DMS153 treated with DMSO at 0.1 percent for 48 hours (cell line): ENCODE measurements at regions not wholly inside any gene's neighbourhood (a gene's known extent, or its start where the extent isn't known, plus 50 kb on each side); places are given as distances from the start of the nearest gene placed in this dataset.

ENCODE experiments used
- DNase-seq: peaks from one replicate; lab custom pipeline; 2025; ENCODE audit not compliant: unreplicated experiment; lab: John Stamatoyannopoulos, UW

GRCh38 chr2:204046145-204046544 lies 109.6 kb downstream of the ICOS start:
- DNase-seq, result no peak

- DNase-seq, result no peak
These were observed 113.1 kb downstream of the ICOS start for GRCh38 chr2:204049635-204050034.

- no peak for DNase-seq
These were observed 114.1 kb downstream of the ICOS start for GRCh38 chr2:204050681-204051080.

GRCh38 chr2:204051476-204051875 lies 114.9 kb downstream of the ICOS start:
- no peak for DNase-seq

- no peak for DNase-seq
These were observed 115.5 kb downstream of the ICOS start for GRCh38 chr2:204051984-204052556.

GRCh38 chr2:204059016-204059415 lies 122.5 kb downstream of the ICOS start:
- no peak for DNase-seq

- DNase-seq, result no peak
These were observed 124.3 kb downstream of the ICOS start for GRCh38 chr2:204060841-204061240.

- DNase-seq, result no peak
These were observed 124.7 kb downstream of the ICOS start for GRCh38 chr2:204061241-204061640.

GRCh38 chr2:204064119-204064518 lies 127.6 kb downstream of the ICOS start:
- DNase-seq, result no peak

- DNase-seq, result no peak
These were observed 129.0 kb downstream of the ICOS start for GRCh38 chr2:204065566-204065965.

GRCh38 chr2:204066051-204066450 lies 129.5 kb downstream of the ICOS start:
- no peak for DNase-seq

GRCh38 chr2:204069804-204070203 lies 133.2 kb downstream of the ICOS start:
- DNase-seq, result no peak

GRCh38 chr2:204072443-204073324 lies 136.1 kb downstream of the ICOS start:
- no peak for DNase-seq

- no peak for DNase-seq
These were observed 137.9 kb downstream of the ICOS start for GRCh38 chr2:204074456-204074855.

- no peak for DNase-seq
These were observed 141.6 kb downstream of the ICOS start for GRCh38 chr2:204078003-204078698.

- DNase-seq, result no peak
These were observed 145.2 kb downstream of the ICOS start for GRCh38 chr2:204081487-204082425.

- no peak for DNase-seq
These were observed 149.6 kb downstream of the ICOS start for GRCh38 chr2:204086167-204086566.

- no peak for DNase-seq
These were observed 152.5 kb downstream of the ICOS start for GRCh38 chr2:204089105-204089504.

- no peak for DNase-seq
These were observed 153.0 kb downstream of the ICOS start for GRCh38 chr2:204089574-204089973.

GRCh38 chr2:204090021-204090420 lies 153.5 kb downstream of the ICOS start:
- no peak for DNase-seq

GRCh38 chr2:204104811-204105210 lies 168.2 kb downstream of the ICOS start:
- no peak for DNase-seq
